Gastrocnemius medialis (tissue), 4 donors: ENCODE measurements at regions not wholly inside any gene's neighbourhood (a gene's known extent, or its start where the extent isn't known, plus 50 kb on each side); places are given as distances from the start of the nearest gene placed in this dataset.

Experiments used
- ATAC-seq, 2 donors: fragments of 150-250 bp; one replicate each; pipeline ENCODE4 v1.9.1; 2016
- DNase-seq, 2 donors: peaks; one replicate each; pipeline ENCODE4 v3.0.0-alpha.2; 2019
- H3K27ac ChIP-seq, 4 donors: fragments of 200-600 bp; sonication (generic); 1 replicate in 1 of 4; 2 replicates in 3 of 4; pipeline ENCODE4 v1.5.1; 2016 to 2018; ENCODE audit warnings: mild to moderate bottlenecking in 2 of 4, moderate library complexity in 1 of 4
- H3K27me3 ChIP-seq, 3 donors: fragments of 200-600 bp; sonication (generic) in 2 of 3; 1 replicate in 1 of 3; 2 replicates in 2 of 3; pipeline versions ENCODE4 v1.5.1 to v1.6.0; 2016 to 2019; ENCODE audit warnings: mild to moderate bottlenecking in 1 of 3, moderate library complexity in 1 of 3
- H3K36me3 ChIP-seq, 2 donors: fragments of 200-600 bp; sonication (generic) in 1 of 2; one replicate each; pipeline ENCODE4 v1.5.1; 2017 to 2018
- H3K4me1 ChIP-seq, 2 donors: fragments of 200-600 bp; sonication (generic) in 1 of 2; one replicate each; pipeline ENCODE4 v1.5.1; 2016 to 2017; ENCODE audit warnings: mild to moderate bottlenecking in 2 of 2
- H3K4me3 ChIP-seq, 4 donors: fragments of 200-600 bp; sonication (generic) in 3 of 4; 1 replicate in 1 of 4; 2 replicates in 3 of 4; pipeline ENCODE4 v1.5.1; 2016 to 2019; ENCODE audit warnings: mild to moderate bottlenecking in 2 of 4
- H3K9me3 ChIP-seq, 3 donors: fragments of 200-600 bp; sonication (generic) in 2 of 3; 1 replicate in 1 of 3; 2 replicates in 2 of 3; pipeline ENCODE4 v1.5.1; 2016 to 2019
- POLR2A ChIP-seq, 2 donors: fragments of 450-650 bp; IDR thresholded peaks; one replicate each; pipeline ENCODE4 v1.6.1; 2017; ENCODE audit warnings: antibody characterized with exemption in 2 of 2, mild to moderate bottlenecking in 2 of 2, moderate library complexity in 2 of 2
- in situ Hi-C, 4 donors: fragments of 200-750 bp; cut with MboI; loops; one replicate each; pipeline versions ENCODE4 v1.15.0 to v1.8.0; 2017; ENCODE audit warnings: low sequenced_read_pairs in 4 of 4
- intact Hi-C: fragments of 100-400 bp; cut with DNase I; formaldehyde crosslinking; loops from one replicate; pipeline ENCODE4 v1.15.1; 2023; ENCODE audit warnings: low total_unique reads
- TF ChIP-seq, protein P1 (sequence below), 5 experiments: fragments of 450-650 bp in 3 of 5; fragments of 200-600 bp in 2 of 5; sonication (generic) in 2 of 5; IDR thresholded peaks in 4 of 5; conservative IDR thresholded peaks in 1 of 5; 1 replicate in 4 of 5; 2 replicates in 1 of 5; pipeline ENCODE4 v1.5.1; 2016 to 2019; ENCODE audit warnings: antibody characterized with exemption in 5 of 5, mild to moderate bottlenecking in 3 of 5, moderate library complexity in 3 of 5

DNA sequence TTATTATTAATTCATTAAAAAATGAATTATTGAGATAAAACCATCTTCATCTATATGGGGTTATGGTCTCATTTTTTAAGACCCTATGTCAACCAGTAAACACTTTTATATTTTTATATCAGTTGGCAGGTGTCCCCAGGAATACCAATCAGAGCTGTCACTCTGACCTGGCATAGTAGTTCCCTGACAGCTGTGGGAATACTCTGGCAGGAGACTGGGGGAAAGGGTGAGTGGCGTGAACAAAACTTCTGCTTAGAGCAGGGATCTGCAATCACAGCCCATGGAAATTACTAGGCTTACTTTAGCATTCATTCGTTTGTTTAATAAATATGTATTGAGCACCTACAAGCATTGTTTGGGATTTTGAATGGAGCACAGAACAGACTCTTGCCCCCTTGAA, 254.1 kb upstream of the KLF3 start:
- Histone ChIP-seq H3K4me3 (no peak overlapping the region), H3K9me3 (no peaks in the 10 kb centered on the region), H3K27me3 (no peaks in the 10 kb centered on the region), H3K36me3 (no peaks in the 10 kb centered on the region), H3K4me1 (no peaks in the 10 kb centered on the region), H3K27ac (no peak overlapping the region)
- in situ Hi-C loops (loop anchor here in 1 of 4 donors (25.0 kb wide), 1 partner anchor 102 kb away; no protein-coding TSS in a partner anchor), intact Hi-C loops (no loop called here)
- DNase-seq = no peak
- ATAC-seq = no peak
- no peak for TF ChIP-seq POLR2A (IDR thresholded peaks at IDR 0.05)
- TF ChIP-seq, protein P1, sequence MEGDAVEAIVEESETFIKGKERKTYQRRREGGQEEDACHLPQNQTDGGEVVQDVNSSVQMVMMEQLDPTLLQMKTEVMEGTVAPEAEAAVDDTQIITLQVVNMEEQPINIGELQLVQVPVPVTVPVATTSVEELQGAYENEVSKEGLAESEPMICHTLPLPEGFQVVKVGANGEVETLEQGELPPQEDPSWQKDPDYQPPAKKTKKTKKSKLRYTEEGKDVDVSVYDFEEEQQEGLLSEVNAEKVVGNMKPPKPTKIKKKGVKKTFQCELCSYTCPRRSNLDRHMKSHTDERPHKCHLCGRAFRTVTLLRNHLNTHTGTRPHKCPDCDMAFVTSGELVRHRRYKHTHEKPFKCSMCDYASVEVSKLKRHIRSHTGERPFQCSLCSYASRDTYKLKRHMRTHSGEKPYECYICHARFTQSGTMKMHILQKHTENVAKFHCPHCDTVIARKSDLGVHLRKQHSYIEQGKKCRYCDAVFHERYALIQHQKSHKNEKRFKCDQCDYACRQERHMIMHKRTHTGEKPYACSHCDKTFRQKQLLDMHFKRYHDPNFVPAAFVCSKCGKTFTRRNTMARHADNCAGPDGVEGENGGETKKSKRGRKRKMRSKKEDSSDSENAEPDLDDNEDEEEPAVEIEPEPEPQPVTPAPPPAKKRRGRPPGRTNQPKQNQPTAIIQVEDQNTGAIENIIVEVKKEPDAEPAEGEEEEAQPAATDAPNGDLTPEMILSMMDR (IDR thresholded peaks at IDR 0.05 in 4 of 5, conservative IDR thresholded peaks at IDR 0.05 in 1 of 5) = no peak

DNA sequence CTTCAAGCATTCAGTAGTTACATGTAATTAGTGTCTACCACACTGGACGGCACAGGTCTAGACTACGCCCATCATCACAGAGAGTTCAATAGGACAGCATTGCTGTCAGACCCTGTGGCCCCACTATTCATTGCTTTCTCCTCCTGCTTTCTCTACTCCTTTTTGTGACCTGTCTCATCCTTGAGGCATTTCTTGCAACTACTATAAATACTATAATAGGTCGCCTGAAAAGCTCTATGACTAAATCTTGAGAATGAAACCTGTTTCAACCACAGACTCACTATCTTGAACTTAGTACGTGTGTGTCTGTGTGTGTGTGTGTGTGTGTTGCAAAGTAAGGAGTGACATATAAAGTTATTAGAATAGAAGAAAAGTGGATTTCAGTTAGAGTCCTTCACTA, 252.9 kb upstream of the KLF3 start:
- TF ChIP-seq, protein P1 (IDR thresholded peaks at IDR 0.05 in 4 of 5, conservative IDR thresholded peaks at IDR 0.05 in 1 of 5) = no peak
- TF ChIP-seq POLR2A (IDR thresholded peaks at IDR 0.05) = no peak
- no peaks in the 10 kb centered on the region for H3K4me1 ChIP-seq
- H3K36me3 ChIP-seq = no peaks in the 10 kb centered on the region
- DNase-seq = no peak
- H3K27me3 ChIP-seq = no peaks in the 10 kb centered on the region
- no peak overlapping the region for H3K4me3 ChIP-seq
- intact Hi-C loops (no loop called here), in situ Hi-C loops (loop anchor here in 1 of 4 donors (25.0 kb wide), 1 partner anchor 101 kb away; no protein-coding TSS in a partner anchor)
- no peak overlapping the region for H3K27ac ChIP-seq
- ATAC-seq = no peak
- no peaks in the 10 kb centered on the region for H3K9me3 ChIP-seq

DNA sequence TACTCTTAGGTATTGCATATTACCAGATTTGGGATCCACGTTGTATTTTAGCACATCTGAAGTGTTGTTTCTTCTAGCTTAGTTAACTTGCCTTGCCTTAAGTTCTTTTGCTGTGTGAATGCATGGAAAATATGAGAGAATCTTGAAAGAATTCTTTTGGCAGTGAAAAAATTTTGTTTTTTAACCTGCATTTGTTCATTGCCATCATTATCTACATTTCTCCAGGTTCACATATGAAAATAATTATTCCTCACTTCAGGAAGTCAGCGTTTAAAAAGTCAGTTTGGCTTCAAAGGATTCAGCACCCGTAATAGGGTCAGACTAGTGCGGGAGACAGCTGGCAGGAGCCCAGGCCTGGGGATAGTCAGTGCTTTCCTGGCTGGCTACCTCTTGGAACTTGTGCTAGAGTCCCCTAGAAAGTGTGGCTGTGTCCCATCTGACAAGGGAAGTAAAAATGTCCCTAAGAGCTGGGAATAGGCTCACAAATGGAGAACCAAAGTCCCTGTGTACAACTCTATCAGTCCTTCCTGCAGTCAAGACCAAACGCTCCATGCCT, 251.9 kb upstream of the KLF3 start:
- TF ChIP-seq, protein P1 (IDR thresholded peaks at IDR 0.05 in 4 of 5, conservative IDR thresholded peaks at IDR 0.05 in 1 of 5) = no peak
- no peak for TF ChIP-seq POLR2A (IDR thresholded peaks at IDR 0.05)
- Histone ChIP-seq H3K4me1 (no peaks in the 10 kb centered on the region), H3K27ac (no peak overlapping the region), H3K36me3 (no peaks in the 10 kb centered on the region), H3K9me3 (no peaks in the 10 kb centered on the region), H3K27me3 (no peaks in the 10 kb centered on the region), H3K4me3 (no peak overlapping the region)
- ATAC-seq (no peak), DNase-seq (no peak)
- intact Hi-C loops = no loop called here
- in situ Hi-C loops = loop anchor here in 1 of 4 donors (25.0 kb wide), 1 partner anchor 100 kb away; no protein-coding TSS in a partner anchor

GRCh38 chr4:38413524-38414341, 250.3 kb upstream of the KLF3 start:
- intact Hi-C loops = no loop called here

More at GRCh38 chr4:38413524-38414341, 250.3 kb upstream of the KLF3 start:
- DNase-seq (no peak), ATAC-seq (no peak)
- H3K27me3 ChIP-seq = no peaks in the 10 kb centered on the region
- no peaks in the 10 kb centered on the region for H3K36me3 ChIP-seq
- no peak overlapping the region for H3K27ac ChIP-seq
- no peak overlapping the region for H3K4me3 ChIP-seq
- no peaks in the 10 kb centered on the region for H3K9me3 ChIP-seq
- TF ChIP-seq, protein P1 (IDR thresholded peaks at IDR 0.05 in 4 of 5, conservative IDR thresholded peaks at IDR 0.05 in 1 of 5) = no peak
- no peak for TF ChIP-seq POLR2A (IDR thresholded peaks at IDR 0.05)
- H3K4me1 ChIP-seq = no peaks in the 10 kb centered on the region
- in situ Hi-C loops = loop anchor here in 1 of 4 donors (25.0 kb wide), 1 partner anchor 99 kb away; no protein-coding TSS in a partner anchor
